Gastroesophageal sphincter (tissue), 3 donors: ENCODE measurements at regions not wholly inside any gene's neighbourhood (a gene's known extent, or its start where the extent isn't known, plus 50 kb on each side); places are given as distances from the start of the nearest gene placed in this dataset.

Experiments
- POLR2AphosphoS5 ChIP-seq: sonication (generic); formaldehyde crosslinking; IDR thresholded peaks from one replicate; pipeline ENCODE4 v1.6.1; 2017; ENCODE audit warnings: antibody characterized with exemption
- TF ChIP-seq, protein P1 (sequence below), 4 experiments: fragments of 200-600 bp in 2 of 4; fragments of 450-650 bp in 2 of 4; sonication (generic) in 1 of 4; IDR thresholded peaks; one replicate each; pipeline ENCODE4 v1.5.1; 2017 to 2019; ENCODE audit warnings: antibody characterized with exemption in 4 of 4, mild to moderate bottlenecking in 2 of 4, moderate library complexity in 2 of 4

DNA sequence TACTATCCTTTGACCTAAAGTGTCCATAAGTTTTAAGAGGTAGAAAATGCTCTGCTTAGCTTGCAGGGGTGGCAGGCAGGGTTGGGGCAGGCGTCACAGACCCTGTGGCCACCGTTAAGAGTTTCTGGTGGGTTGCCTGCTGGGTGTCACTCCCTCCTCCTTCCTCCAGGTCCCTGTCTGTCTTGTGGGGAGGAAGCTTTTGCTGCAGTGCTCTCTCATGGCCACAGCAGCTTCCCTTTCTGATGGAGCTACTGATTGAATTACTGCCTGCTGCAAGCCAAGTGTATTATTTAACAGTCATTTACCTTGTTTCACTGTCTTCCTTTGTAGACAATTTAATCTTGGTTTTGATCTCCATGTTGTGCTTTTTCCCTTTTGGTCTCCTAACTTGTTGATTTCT is 384.6 kb downstream of the IDS start:
- TF ChIP-seq, protein P1, sequence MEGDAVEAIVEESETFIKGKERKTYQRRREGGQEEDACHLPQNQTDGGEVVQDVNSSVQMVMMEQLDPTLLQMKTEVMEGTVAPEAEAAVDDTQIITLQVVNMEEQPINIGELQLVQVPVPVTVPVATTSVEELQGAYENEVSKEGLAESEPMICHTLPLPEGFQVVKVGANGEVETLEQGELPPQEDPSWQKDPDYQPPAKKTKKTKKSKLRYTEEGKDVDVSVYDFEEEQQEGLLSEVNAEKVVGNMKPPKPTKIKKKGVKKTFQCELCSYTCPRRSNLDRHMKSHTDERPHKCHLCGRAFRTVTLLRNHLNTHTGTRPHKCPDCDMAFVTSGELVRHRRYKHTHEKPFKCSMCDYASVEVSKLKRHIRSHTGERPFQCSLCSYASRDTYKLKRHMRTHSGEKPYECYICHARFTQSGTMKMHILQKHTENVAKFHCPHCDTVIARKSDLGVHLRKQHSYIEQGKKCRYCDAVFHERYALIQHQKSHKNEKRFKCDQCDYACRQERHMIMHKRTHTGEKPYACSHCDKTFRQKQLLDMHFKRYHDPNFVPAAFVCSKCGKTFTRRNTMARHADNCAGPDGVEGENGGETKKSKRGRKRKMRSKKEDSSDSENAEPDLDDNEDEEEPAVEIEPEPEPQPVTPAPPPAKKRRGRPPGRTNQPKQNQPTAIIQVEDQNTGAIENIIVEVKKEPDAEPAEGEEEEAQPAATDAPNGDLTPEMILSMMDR (IDR thresholded peaks at IDR 0.05), result no peak
- TF ChIP-seq POLR2AphosphoS5, result no peak
